ENCODE measurements at regions not wholly inside any gene's neighbourhood (a gene's known extent, or its start where the extent isn't known, plus 50 kb on each side); places are given as distances from the start of the nearest gene placed in this dataset.

DNA sequence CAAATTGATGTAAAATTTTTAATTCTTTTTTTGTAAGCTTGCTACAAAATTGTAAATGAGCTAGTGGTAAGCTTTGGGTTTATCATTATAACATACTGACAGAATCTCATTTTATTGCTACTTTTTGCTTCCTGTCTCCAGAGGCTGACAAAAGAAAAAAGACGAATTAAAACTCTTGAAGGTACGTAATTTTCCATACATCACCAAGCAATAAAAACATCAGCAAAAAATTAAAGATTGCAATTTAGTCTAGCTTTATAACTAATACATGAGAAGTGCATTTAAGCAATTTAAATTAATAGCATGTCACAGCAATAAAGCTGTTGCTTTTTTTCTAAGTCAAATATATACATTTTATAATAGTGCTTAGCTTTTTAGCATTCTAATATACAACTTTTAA is 94.6 kb upstream of the SNTG2 start:
- H3K9ac ChIP-seq (ENCODE audit: low read depth, low read length) = no peak overlapping the region
- H3K4me1 ChIP-seq (ENCODE audit: control insufficient read depth, insufficient read depth, low read length) = no peaks in the 10 kb centered on the region
- no peak overlapping the region for H3K4me3 ChIP-seq (ENCODE audit: low read depth, low read length)
- no peaks in the 10 kb centered on the region for H3K9me3 ChIP-seq (ENCODE audit: control insufficient read depth, insufficient read depth, low read length)
- no peaks in the 10 kb centered on the region for H3K36me3 ChIP-seq (ENCODE audit: control insufficient read depth, insufficient read depth, low read length)
- H3K27me3 ChIP-seq (ENCODE audit: control insufficient read depth, insufficient read depth, low read length) = no peaks in the 10 kb centered on the region

DNA sequence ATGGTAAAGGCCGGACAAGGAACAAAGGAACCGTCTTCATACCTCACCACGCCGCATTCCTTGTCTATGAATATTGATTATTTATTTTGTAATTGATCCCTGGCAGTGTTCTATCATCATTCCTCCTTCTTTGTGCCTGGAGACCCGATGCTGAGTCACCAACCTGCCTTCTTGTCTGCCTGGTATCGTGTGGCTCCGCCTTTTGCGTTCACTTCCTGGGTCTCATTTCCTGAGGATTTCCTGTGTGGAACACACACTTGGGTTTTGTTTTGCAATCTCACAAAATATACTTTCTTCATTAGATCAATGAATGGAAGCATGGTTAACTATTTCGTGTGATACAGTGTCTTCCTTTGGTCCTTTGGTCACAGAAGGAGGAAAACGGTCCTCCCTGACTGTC is 95.5 kb upstream of the SNTG2 start:
- Histone ChIP-seq H3K9ac (ENCODE audit: low read depth, low read length) (no peak overlapping the region), H3K4me3 (ENCODE audit: low read depth, low read length) (no peak overlapping the region), H3K4me1 (ENCODE audit: control insufficient read depth, insufficient read depth, low read length) (no peaks in the 10 kb centered on the region), H3K9me3 (ENCODE audit: control insufficient read depth, insufficient read depth, low read length) (no peaks in the 10 kb centered on the region), H3K36me3 (ENCODE audit: control insufficient read depth, insufficient read depth, low read length) (no peaks in the 10 kb centered on the region), H3K27me3 (ENCODE audit: control insufficient read depth, insufficient read depth, low read length) (no peaks in the 10 kb centered on the region)

DNA sequence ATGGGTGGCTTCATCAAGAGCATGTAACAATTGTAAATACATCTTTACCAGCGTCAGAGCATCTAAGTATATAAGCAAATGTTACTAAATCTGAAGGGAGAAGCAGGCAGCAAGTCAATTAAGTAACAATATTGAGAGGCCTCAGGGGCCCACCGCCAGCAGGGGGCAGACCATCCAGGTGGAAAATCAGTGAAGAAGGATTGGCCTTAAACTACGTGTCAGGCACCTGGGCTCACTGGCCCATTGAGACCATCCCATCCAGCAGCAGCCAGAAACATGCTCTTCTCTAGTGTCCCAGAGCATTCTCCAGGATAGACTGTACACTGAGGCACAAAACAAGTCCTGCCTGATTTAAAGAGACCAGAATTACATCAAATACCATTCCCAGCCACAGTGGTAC is 96.2 kb upstream of the SNTG2 start:
- Histone ChIP-seq H3K4me1 (ENCODE audit: control insufficient read depth, insufficient read depth, low read length) (no peaks in the 10 kb centered on the region), H3K27me3 (ENCODE audit: control insufficient read depth, insufficient read depth, low read length) (no peaks in the 10 kb centered on the region), H3K4me3 (ENCODE audit: low read depth, low read length) (no peak overlapping the region), H3K36me3 (ENCODE audit: control insufficient read depth, insufficient read depth, low read length) (no peaks in the 10 kb centered on the region), H3K9me3 (ENCODE audit: control insufficient read depth, insufficient read depth, low read length) (no peaks in the 10 kb centered on the region), H3K9ac (ENCODE audit: low read depth, low read length) (no peak overlapping the region)

DNA sequence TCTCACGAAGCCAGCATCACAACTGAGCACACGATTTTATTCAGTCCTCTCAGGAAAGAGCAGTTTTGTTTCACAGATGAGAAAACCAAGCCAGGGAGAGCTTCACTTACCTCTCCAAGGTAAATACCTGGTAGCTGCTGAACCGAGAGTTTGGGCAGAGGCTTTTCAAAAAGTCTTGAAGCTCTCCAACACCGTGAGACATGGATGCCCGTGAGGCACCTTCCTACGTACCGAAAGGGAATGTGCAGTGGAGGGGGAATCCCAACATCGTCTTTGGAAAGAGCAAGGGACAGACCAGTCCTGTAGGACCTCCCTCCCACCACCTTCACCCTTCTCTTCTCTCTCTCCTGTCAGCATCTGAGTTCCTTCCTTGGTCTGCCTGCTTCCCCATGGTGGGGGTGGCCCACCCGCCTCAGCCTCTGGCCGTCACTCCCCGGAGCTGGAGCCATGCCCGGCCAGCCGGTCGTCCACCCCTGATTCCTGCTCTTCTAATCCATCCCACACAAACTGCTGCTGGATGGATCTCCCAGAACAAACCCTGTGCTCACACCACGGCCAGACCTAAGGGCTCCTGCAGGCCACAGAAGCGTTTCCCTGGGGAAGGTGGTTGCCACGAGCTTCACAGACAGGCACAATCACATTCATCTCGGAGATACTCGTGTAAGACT is 97.3 kb upstream of the SNTG2 start:
- no peaks in the 10 kb centered on the region for H3K27me3 ChIP-seq (ENCODE audit: control insufficient read depth, insufficient read depth, low read length)
- H3K9me3 ChIP-seq (ENCODE audit: control insufficient read depth, insufficient read depth, low read length) = no peaks in the 10 kb centered on the region
- no peak overlapping the region for H3K9ac ChIP-seq (ENCODE audit: low read depth, low read length)
- H3K4me3 ChIP-seq (ENCODE audit: low read depth, low read length) = no peak overlapping the region
- H3K36me3 ChIP-seq (ENCODE audit: control insufficient read depth, insufficient read depth, low read length) = no peaks in the 10 kb centered on the region
- H3K4me1 ChIP-seq (ENCODE audit: control insufficient read depth, insufficient read depth, low read length) = no peaks in the 10 kb centered on the region

DNA sequence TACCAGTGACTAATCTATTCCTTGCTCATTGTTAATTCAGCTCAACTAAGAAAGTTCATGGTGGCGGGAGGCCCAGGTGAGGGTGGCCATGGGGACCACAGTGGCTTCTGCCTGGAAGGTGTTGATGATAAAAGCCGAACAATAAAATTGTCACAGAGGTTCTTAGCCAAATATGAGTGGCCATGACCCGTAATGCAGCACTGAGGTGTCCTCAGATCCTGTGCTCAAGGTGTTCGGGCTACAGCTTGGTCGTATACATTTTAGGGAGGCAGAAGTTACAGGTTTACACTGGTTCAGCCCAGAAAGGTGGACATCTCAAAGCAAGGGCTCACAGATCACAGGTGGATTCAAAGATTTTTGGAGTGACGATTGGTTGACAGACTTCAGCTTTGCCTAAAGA is 98.5 kb upstream of the SNTG2 start:
- H3K9me3 ChIP-seq (ENCODE audit: control insufficient read depth, insufficient read depth, low read length) = no peaks in the 10 kb centered on the region
- no peaks in the 10 kb centered on the region for H3K4me1 ChIP-seq (ENCODE audit: control insufficient read depth, insufficient read depth, low read length)
- H3K27me3 ChIP-seq (ENCODE audit: control insufficient read depth, insufficient read depth, low read length) = no peaks in the 10 kb centered on the region
- H3K9ac ChIP-seq (ENCODE audit: low read depth, low read length) = no peak overlapping the region
- no peaks in the 10 kb centered on the region for H3K36me3 ChIP-seq (ENCODE audit: control insufficient read depth, insufficient read depth, low read length)
- H3K4me3 ChIP-seq (ENCODE audit: low read depth, low read length) = no peak overlapping the region

DNA sequence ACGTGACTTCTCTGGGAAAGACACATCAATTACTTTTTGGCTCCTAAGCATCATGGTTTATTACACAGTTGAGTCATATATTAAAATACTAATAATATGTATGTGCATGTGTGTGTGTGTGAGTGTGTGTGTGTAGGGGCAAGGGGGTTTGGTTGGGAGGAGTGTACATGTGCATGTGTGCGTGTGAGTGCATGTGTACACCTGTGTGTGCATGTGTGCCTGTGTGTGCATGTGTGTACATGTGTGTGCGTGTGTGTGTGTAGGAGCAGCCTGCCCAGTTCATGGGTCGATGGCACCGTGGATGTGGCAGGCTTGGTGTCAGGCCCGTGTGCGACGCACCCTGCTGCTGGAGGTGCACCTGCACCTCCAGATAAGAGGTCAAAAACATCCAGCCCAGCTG is 99.0 kb upstream of the SNTG2 start:
- H3K9ac ChIP-seq (ENCODE audit: low read depth, low read length) = no peak overlapping the region
- H3K27me3 ChIP-seq (ENCODE audit: control insufficient read depth, insufficient read depth, low read length) = no peaks in the 10 kb centered on the region
- no peaks in the 10 kb centered on the region for H3K4me1 ChIP-seq (ENCODE audit: control insufficient read depth, insufficient read depth, low read length)
- H3K9me3 ChIP-seq (ENCODE audit: control insufficient read depth, insufficient read depth, low read length) = no peaks in the 10 kb centered on the region
- no peak overlapping the region for H3K4me3 ChIP-seq (ENCODE audit: low read depth, low read length)
- H3K36me3 ChIP-seq (ENCODE audit: control insufficient read depth, insufficient read depth, low read length) = no peaks in the 10 kb centered on the region

DNA sequence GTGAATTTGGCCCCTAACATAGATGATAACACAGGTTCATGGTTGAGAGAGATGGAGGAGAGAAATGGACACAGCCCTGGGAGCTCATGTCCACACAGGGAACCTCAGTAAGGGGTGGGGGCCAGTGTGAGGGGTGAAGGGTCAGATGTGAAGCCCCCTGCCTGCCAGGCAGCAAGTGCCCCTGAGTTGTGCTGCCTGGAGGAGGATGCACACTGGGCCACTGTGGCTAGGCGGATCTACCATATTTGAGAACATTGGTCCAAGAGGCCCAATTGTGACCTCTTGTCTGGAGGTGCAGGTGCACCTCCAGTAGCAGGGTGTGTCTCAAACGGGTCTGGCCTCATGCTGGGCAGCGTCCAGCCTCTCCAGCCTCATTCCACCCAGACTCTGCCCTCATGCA is 99.6 kb upstream of the SNTG2 start:
- H3K4me3 ChIP-seq (ENCODE audit: low read depth, low read length) = no peak overlapping the region
- no peak overlapping the region for H3K9ac ChIP-seq (ENCODE audit: low read depth, low read length)
- no peaks in the 10 kb centered on the region for H3K4me1 ChIP-seq (ENCODE audit: control insufficient read depth, insufficient read depth, low read length)
- no peaks in the 10 kb centered on the region for H3K36me3 ChIP-seq (ENCODE audit: control insufficient read depth, insufficient read depth, low read length)
- no peaks in the 10 kb centered on the region for H3K27me3 ChIP-seq (ENCODE audit: control insufficient read depth, insufficient read depth, low read length)
- H3K9me3 ChIP-seq (ENCODE audit: control insufficient read depth, insufficient read depth, low read length) = no peaks in the 10 kb centered on the region

DNA sequence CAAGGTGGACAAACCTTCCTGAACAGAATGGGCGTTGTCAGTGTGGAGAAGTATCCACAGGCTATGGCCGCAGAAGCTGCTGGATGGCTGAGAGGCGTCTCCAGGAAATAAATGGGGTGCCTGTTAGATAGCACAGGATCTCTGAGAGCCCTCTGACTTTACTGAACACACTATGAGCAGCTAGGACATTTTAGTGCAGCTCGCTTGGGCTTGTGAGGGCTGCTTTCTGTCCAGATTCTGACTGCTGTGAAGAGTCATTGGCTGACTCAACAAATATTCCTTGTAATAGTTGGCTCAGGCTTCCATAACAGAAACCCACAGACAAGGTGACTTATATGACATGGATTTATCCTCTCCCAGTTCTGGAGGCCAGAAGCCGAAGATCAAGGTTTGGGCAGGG is 100.2 kb upstream of the SNTG2 start:
- no peaks in the 10 kb centered on the region for H3K27me3 ChIP-seq (ENCODE audit: control insufficient read depth, insufficient read depth, low read length)
- H3K9me3 ChIP-seq (ENCODE audit: control insufficient read depth, insufficient read depth, low read length) = no peaks in the 10 kb centered on the region
- H3K36me3 ChIP-seq (ENCODE audit: control insufficient read depth, insufficient read depth, low read length) = no peaks in the 10 kb centered on the region
- H3K4me1 ChIP-seq (ENCODE audit: control insufficient read depth, insufficient read depth, low read length) = no peaks in the 10 kb centered on the region
- H3K9ac ChIP-seq (ENCODE audit: low read depth, low read length) = no peak overlapping the region
- no peak overlapping the region for H3K4me3 ChIP-seq (ENCODE audit: low read depth, low read length)

DNA sequence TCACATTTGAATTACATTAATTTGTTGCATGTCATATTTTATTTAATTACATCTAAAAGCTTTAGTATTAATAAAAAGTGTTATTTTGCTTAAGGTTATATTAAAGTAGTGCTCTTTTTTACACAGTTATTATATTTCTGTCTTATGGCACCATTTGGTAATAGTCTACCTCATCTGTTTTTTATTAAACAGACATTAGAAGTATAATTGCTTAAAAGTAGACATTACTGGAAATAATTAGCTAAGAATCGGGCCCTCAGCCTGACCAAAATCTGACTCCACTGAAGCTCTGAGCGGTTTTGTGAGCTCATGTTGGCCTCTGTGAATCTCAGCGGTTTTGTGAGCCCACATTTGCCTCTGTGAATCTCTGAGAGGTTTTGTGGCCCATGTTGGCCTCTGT is 102.5 kb upstream of the SNTG2 start:
- H3K9me3 ChIP-seq (ENCODE audit: control insufficient read depth, insufficient read depth, low read length) = no peaks in the 10 kb centered on the region
- no peak overlapping the region for H3K9ac ChIP-seq (ENCODE audit: low read depth, low read length)
- no peaks in the 10 kb centered on the region for H3K4me1 ChIP-seq (ENCODE audit: control insufficient read depth, insufficient read depth, low read length)
- H3K4me3 ChIP-seq (ENCODE audit: low read depth, low read length) = no peak overlapping the region
- H3K27me3 ChIP-seq (ENCODE audit: control insufficient read depth, insufficient read depth, low read length) = no peaks in the 10 kb centered on the region
- no peaks in the 10 kb centered on the region for H3K36me3 ChIP-seq (ENCODE audit: control insufficient read depth, insufficient read depth, low read length)

DNA sequence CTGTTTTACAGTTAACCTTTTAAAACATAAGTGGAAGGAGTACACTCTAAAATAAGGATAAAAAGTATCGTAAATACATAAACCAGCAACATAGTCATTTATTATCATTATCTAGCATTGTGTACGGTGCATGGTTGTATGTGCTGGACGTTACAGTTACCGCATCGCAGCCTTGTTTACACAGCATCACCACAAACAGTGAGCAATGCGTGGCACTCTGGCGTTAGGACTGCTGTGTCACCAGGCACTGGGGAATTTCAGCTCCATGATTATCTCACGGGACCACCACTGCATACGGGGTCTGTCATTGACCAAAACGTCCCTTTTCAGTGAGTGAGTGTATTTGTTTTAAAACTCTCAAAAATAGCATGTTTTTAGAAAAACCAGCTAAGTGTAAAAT is 103.0 kb upstream of the SNTG2 start:
- H3K9ac ChIP-seq (ENCODE audit: low read depth, low read length) = no peak overlapping the region
- no peak overlapping the region for H3K4me3 ChIP-seq (ENCODE audit: low read depth, low read length)
- H3K27me3 ChIP-seq (ENCODE audit: control insufficient read depth, insufficient read depth, low read length) = no peaks in the 10 kb centered on the region
- H3K4me1 ChIP-seq (ENCODE audit: control insufficient read depth, insufficient read depth, low read length) = no peaks in the 10 kb centered on the region
- no peaks in the 10 kb centered on the region for H3K9me3 ChIP-seq (ENCODE audit: control insufficient read depth, insufficient read depth, low read length)
- no peaks in the 10 kb centered on the region for H3K36me3 ChIP-seq (ENCODE audit: control insufficient read depth, insufficient read depth, low read length)

DNA sequence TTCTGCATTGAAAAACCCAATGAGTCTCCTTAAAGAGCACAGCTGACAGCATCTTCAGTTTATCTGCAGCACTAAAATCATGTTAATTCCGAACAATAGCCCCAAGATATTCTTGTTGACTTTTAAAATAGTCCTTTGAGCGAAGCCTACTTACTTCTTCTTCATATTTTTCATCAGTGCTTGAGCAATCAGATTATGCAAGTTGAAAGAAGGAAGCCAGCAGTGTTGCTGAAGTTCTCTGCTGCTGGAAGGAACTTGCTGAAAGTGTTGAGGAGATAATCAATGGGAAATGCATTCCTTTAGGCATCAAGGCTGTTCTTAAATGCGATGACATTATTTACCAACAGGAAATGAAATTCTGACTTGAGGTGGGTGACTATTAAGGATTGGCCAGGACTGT is 105.9 kb upstream of the SNTG2 start:
- H3K4me3 ChIP-seq (ENCODE audit: low read depth, low read length) = no peak overlapping the region
- no peaks in the 10 kb centered on the region for H3K9me3 ChIP-seq (ENCODE audit: control insufficient read depth, insufficient read depth, low read length)
- H3K4me1 ChIP-seq (ENCODE audit: control insufficient read depth, insufficient read depth, low read length) = no peaks in the 10 kb centered on the region
- H3K36me3 ChIP-seq (ENCODE audit: control insufficient read depth, insufficient read depth, low read length) = no peaks in the 10 kb centered on the region
- H3K27me3 ChIP-seq (ENCODE audit: control insufficient read depth, insufficient read depth, low read length) = no peaks in the 10 kb centered on the region
- H3K9ac ChIP-seq (ENCODE audit: low read depth, low read length) = no peak overlapping the region

DNA sequence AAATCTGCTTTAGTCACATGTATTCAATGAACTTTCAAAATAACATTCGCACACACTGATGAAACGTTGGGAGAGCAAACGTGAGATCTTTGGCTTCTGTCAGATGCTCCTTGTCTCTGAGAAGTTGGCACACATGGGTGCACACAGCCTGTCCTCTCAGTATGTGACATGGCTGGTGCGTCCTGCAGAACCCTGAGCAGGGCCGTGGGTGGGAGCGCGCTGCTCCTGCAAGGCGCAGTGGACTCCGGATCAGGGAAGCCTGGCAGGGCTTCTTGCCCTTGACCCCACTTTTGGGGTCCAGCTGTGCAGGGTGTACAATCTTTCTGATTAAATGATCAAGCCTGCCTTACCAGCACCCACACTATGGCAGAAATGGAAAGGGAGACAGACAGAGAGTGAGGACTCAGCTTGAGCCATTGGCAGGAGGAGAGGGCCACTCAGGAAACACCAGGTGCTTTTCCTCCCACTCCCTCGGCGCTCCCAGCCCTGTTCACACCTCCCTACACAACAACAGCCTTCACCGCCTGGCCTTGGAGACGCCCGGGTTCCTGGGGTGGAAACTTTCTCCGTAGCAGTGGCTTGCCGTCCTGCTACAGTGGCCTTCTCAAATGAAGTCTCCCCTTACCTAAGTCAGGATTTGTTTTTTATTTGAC is 108.4 kb upstream of the SNTG2 start:
- H3K27me3 ChIP-seq (ENCODE audit: control insufficient read depth, insufficient read depth, low read length) = no peaks in the 10 kb centered on the region
- no peaks in the 10 kb centered on the region for H3K4me1 ChIP-seq (ENCODE audit: control insufficient read depth, insufficient read depth, low read length)
- H3K9me3 ChIP-seq (ENCODE audit: control insufficient read depth, insufficient read depth, low read length) = no peaks in the 10 kb centered on the region
- no peak overlapping the region for H3K4me3 ChIP-seq (ENCODE audit: low read depth, low read length)
- H3K9ac ChIP-seq (ENCODE audit: low read depth, low read length) = no peak overlapping the region
- H3K36me3 ChIP-seq (ENCODE audit: control insufficient read depth, insufficient read depth, low read length) = no peaks in the 10 kb centered on the region

Measured in iPS-15b (cell line).